IMR-90 (cell line): ENCODE measurements at regions not wholly inside any gene's neighbourhood (a gene's known extent, or its start where the extent isn't known, plus 50 kb on each side); places are given as distances from the start of the nearest gene placed in this dataset.

Experiments used
- BHLHE40 ChIP-seq: fragments of 150-350 bp; IDR thresholded peaks from 2 replicates; pipeline ENCODE4 v1.6.1; 2016; ENCODE audit warnings: mild to moderate bottlenecking, low read depth, low read length
- MXI1 ChIP-seq: IDR thresholded peaks from 2 replicates; pipeline ENCODE4 v1.6.1; 2012; ENCODE audit warnings: low read depth, mild to moderate bottlenecking, low read length, moderate library complexity, borderline replicate concordance
- NFE2L2 ChIP-seq: fragments of 150-350 bp; IDR thresholded peaks from 2 replicates; pipeline ENCODE4 v1.6.1; 2016; ENCODE audit warnings: low read depth, mild to moderate bottlenecking, low read length
- POLR2A ChIP-seq: IDR thresholded peaks from 2 replicates; pipeline ENCODE4 v1.6.1; 2012; ENCODE audit warnings: mild to moderate bottlenecking, low read depth, low read length
- RAD21 ChIP-seq: IDR thresholded peaks from 2 replicates; pipeline ENCODE4 v1.6.1; 2012; ENCODE audit warnings: low read length, improper control_type of control experiment
- RFX5 ChIP-seq: IDR thresholded peaks from 2 replicates; pipeline ENCODE4 v1.8.0; 2012; ENCODE audit warnings: low read depth, mild to moderate bottlenecking, low read length, moderate library complexity
- TF ChIP-seq, protein P1 (sequence below): conservative IDR thresholded peaks from 2 replicates; pipeline ENCODE4 v1.5.1; 2012; ENCODE audit warnings: mild to moderate bottlenecking, low read depth, low read length, improper control_type of control experiment
- TF ChIP-seq, protein P2 (sequence below): fragments of 150-350 bp; IDR thresholded peaks from 2 replicates; pipeline ENCODE4 v1.6.1; 2017; ENCODE audit warnings: mild to moderate bottlenecking, antibody characterized with exemption, low read length, low read depth

DNA sequence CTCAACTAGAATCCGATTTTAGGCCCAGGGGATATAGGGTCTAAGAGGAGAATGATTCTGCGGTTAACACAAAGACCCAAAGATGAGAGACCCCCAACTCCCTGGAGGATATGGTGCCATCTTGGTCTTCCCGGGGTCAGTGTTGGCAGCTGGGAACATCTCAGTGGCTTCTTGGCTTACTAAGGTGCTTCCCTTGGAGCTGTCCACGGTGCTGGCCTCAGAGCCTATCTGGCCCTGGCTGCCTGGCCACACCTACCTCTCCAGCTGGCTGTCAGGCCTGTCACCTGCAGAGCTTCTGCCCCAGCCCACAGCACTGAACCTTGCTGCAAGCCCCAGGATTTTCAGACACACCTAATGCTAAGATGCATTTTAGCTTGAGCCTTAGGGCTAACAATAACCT lies 70.7 kb upstream of the THY1 start:
- TF ChIP-seq, protein P1, sequence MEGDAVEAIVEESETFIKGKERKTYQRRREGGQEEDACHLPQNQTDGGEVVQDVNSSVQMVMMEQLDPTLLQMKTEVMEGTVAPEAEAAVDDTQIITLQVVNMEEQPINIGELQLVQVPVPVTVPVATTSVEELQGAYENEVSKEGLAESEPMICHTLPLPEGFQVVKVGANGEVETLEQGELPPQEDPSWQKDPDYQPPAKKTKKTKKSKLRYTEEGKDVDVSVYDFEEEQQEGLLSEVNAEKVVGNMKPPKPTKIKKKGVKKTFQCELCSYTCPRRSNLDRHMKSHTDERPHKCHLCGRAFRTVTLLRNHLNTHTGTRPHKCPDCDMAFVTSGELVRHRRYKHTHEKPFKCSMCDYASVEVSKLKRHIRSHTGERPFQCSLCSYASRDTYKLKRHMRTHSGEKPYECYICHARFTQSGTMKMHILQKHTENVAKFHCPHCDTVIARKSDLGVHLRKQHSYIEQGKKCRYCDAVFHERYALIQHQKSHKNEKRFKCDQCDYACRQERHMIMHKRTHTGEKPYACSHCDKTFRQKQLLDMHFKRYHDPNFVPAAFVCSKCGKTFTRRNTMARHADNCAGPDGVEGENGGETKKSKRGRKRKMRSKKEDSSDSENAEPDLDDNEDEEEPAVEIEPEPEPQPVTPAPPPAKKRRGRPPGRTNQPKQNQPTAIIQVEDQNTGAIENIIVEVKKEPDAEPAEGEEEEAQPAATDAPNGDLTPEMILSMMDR, result no peak
- TF ChIP-seq POLR2A, result no peak
- TF ChIP-seq RFX5, result no peak
- no peak for TF ChIP-seq RAD21
- no peak for TF ChIP-seq NFE2L2
- TF ChIP-seq BHLHE40, result no peak
- TF ChIP-seq MXI1, result no peak
- TF ChIP-seq, protein P2, sequence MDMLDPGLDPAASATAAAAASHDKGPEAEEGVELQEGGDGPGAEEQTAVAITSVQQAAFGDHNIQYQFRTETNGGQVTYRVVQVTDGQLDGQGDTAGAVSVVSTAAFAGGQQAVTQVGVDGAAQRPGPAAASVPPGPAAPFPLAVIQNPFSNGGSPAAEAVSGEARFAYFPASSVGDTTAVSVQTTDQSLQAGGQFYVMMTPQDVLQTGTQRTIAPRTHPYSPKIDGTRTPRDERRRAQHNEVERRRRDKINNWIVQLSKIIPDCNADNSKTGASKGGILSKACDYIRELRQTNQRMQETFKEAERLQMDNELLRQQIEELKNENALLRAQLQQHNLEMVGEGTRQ, result no peak
